Activated T-cell treated with anti-CD3 and anti-CD28 coated beads, Interleukin-2, amount 50 U/mL, for 4 hours (primary cell): ENCODE measurements at regions not wholly inside any gene's neighbourhood (a gene's known extent, or its start where the extent isn't known, plus 50 kb on each side); places are given as distances from the start of the nearest gene placed in this dataset.
"Not testable (repeated sequence)": the region's sequence is repeated elsewhere in the genome, so short reads cannot be mapped to it uniquely, and the experiment has no call there.

Experiments used
- ATAC-seq, 2 donors: fragments of 200-7000 bp; cut with Tn5 transposase; one replicate each; pipeline ENCODE4 v1.10.0; 2021
- DNase-seq: peaks from one replicate; pipeline ENCODE4 v3.0.0-alpha.2; 2020
- H3K27me3 Mint-ChIP-seq: one replicate; pipeline ENCODE4 v1.8.0; 2021; ENCODE audit warnings: low read depth, mixed read lengths
- H3K36me3 Mint-ChIP-seq: one replicate; pipeline ENCODE4 v1.8.0; 2022; ENCODE audit warnings: mixed read lengths; ENCODE audit not compliant: insufficient read depth
- H3K4me1 Mint-ChIP-seq: one replicate; pipeline ENCODE4 v1.8.0; 2021; ENCODE audit warnings: low read depth, mixed read lengths
- H3K4me3 Mint-ChIP-seq: one replicate; pipeline ENCODE4 v1.8.0; 2021; ENCODE audit warnings: mild to moderate bottlenecking, moderate library complexity, mixed read lengths
- H3K9me3 Mint-ChIP-seq: one replicate; pipeline ENCODE4 v1.8.0; 2021; ENCODE audit warnings: mixed read lengths

GRCh38 chr6:68238097-68238601, 396.9 kb upstream of the ADGRB3 start:
- H3K4me1 Mint-ChIP-seq = no peaks in the 10 kb centered on the region
- DNase-seq (no peak), ATAC-seq (no peak)
- H3K4me3 Mint-ChIP-seq = no peak overlapping the region
- no peaks in the 10 kb centered on the region for H3K27me3 Mint-ChIP-seq
- peaks cover 4% of the 10 kb centered on the region for H3K9me3 Mint-ChIP-seq
- no peaks in the 10 kb centered on the region for H3K36me3 Mint-ChIP-seq

GRCh38 chr6:68237205-68237604, 397.9 kb upstream of the ADGRB3 start:
- H3K4me3 Mint-ChIP-seq = no peak overlapping the region
- H3K27me3 Mint-ChIP-seq = no peaks in the 10 kb centered on the region
- ATAC-seq (no peak), DNase-seq (no peak)
- no peaks in the 10 kb centered on the region for H3K36me3 Mint-ChIP-seq
- H3K9me3 Mint-ChIP-seq = peaks cover 4% of the 10 kb centered on the region
- no peaks in the 10 kb centered on the region for H3K4me1 Mint-ChIP-seq

- Mint-ChIP-seq H3K4me3 (no peak overlapping the region), H3K36me3 (no peaks in the 10 kb centered on the region), H3K27me3 (no peaks in the 10 kb centered on the region), H3K4me1 (no peaks in the 10 kb centered on the region), H3K9me3 (peaks cover 4% of the 10 kb centered on the region)
- no peak for DNase-seq
- ATAC-seq = no peak
These were observed 399.7 kb upstream of the ADGRB3 start for GRCh38 chr6:68235326-68235784.

- DNase-seq (no peak), ATAC-seq (no peak)
- Mint-ChIP-seq H3K4me1 (no peaks in the 10 kb centered on the region), H3K36me3 (no peaks in the 10 kb centered on the region), H3K4me3 (no peak overlapping the region), H3K27me3 (no peaks in the 10 kb centered on the region), H3K9me3 (peaks cover 4% of the 10 kb centered on the region)
These were observed 401.5 kb upstream of the ADGRB3 start for GRCh38 chr6:68233623-68234022.

- peaks cover 8% of the 10 kb centered on the region for H3K9me3 Mint-ChIP-seq
- ATAC-seq = no peak
- no peaks in the 10 kb centered on the region for H3K36me3 Mint-ChIP-seq
- DNase-seq = no peak
- no peaks in the 10 kb centered on the region for H3K4me1 Mint-ChIP-seq
- H3K4me3 Mint-ChIP-seq = no peak overlapping the region
- H3K27me3 Mint-ChIP-seq = no peaks in the 10 kb centered on the region
These were observed 405.5 kb upstream of the ADGRB3 start for GRCh38 chr6:68229566-68229965.

- no peaks in the 10 kb centered on the region for H3K36me3 Mint-ChIP-seq
- H3K27me3 Mint-ChIP-seq = no peaks in the 10 kb centered on the region
- peaks cover 7% of the 10 kb centered on the region for H3K9me3 Mint-ChIP-seq
These were observed 408.6 kb upstream of the ADGRB3 start for GRCh38 chr6:68226460-68226859.

GRCh38 chr6:68225729-68226128, 409.4 kb upstream of the ADGRB3 start:
- no peaks in the 10 kb centered on the region for H3K27me3 Mint-ChIP-seq
- DNase-seq = no peak
- no peak overlapping the region for H3K4me3 Mint-ChIP-seq

More at GRCh38 chr6:68226460-68226859, 408.6 kb upstream of the ADGRB3 start:
- Mint-ChIP-seq H3K4me1 (no peaks in the 10 kb centered on the region), H3K4me3 (no peak overlapping the region)
- DNase-seq (no peak), ATAC-seq (no peak)

GRCh38 chr6:68211242-68211795, 423.8 kb upstream of the ADGRB3 start:
- no peaks in the 10 kb centered on the region for H3K36me3 Mint-ChIP-seq
- no peak overlapping the region for H3K4me3 Mint-ChIP-seq
- peaks cover 19% of the 10 kb centered on the region for H3K9me3 Mint-ChIP-seq
- no peaks in the 10 kb centered on the region for H3K27me3 Mint-ChIP-seq
- DNase-seq = no peak
- no peaks in the 10 kb centered on the region for H3K4me1 Mint-ChIP-seq
- ATAC-seq = no peak

More at GRCh38 chr6:68225729-68226128, 409.4 kb upstream of the ADGRB3 start:
- Mint-ChIP-seq H3K36me3 (no peaks in the 10 kb centered on the region), H3K9me3 (peaks cover 7% of the 10 kb centered on the region), H3K4me1 (no peaks in the 10 kb centered on the region)
- ATAC-seq = no peak

- H3K4me3 Mint-ChIP-seq, H3K27me3 Mint-ChIP-seq, ATAC-seq, DNase-seq, H3K4me1 Mint-ChIP-seq, H3K36me3 Mint-ChIP-seq: not testable (repeated sequence)
- peaks cover 15% of the 10 kb centered on the region for H3K9me3 Mint-ChIP-seq
These were observed 427.5 kb upstream of the ADGRB3 start for GRCh38 chr6:68207612-68208011.

- DNase-seq = no peak
- Mint-ChIP-seq H3K27me3 (no peaks in the 10 kb centered on the region), H3K4me3 (no peak overlapping the region), H3K9me3 (peaks cover 6% of the 10 kb centered on the region), H3K36me3 (no peaks in the 10 kb centered on the region), H3K4me1 (no peaks in the 10 kb centered on the region)
- ATAC-seq = no peak
These were observed 434.2 kb upstream of the ADGRB3 start for GRCh38 chr6:68200929-68201328.

- H3K4me1 Mint-ChIP-seq = no peaks in the 10 kb centered on the region
- no peak overlapping the region for H3K4me3 Mint-ChIP-seq
- ATAC-seq = no peak
- H3K36me3 Mint-ChIP-seq = no peaks in the 10 kb centered on the region
- no peaks in the 10 kb centered on the region for H3K27me3 Mint-ChIP-seq
- no peak for DNase-seq
- H3K9me3 Mint-ChIP-seq = peaks cover 11% of the 10 kb centered on the region
These were observed 437.7 kb upstream of the ADGRB3 start for GRCh38 chr6:68197356-68197755.

GRCh38 chr6:68196645-68197044, 438.4 kb upstream of the ADGRB3 start:
- no peak for ATAC-seq
- no peak for DNase-seq
- Mint-ChIP-seq H3K36me3 (no peaks in the 10 kb centered on the region), H3K4me1 (no peaks in the 10 kb centered on the region), H3K4me3 (no peak overlapping the region), H3K9me3 (peaks cover 11% of the 10 kb centered on the region), H3K27me3 (no peaks in the 10 kb centered on the region)

GRCh38 chr6:68195753-68196152, 439.3 kb upstream of the ADGRB3 start:
- not testable (repeated sequence) for DNase-seq, H3K27me3 Mint-ChIP-seq, ATAC-seq, H3K4me1 Mint-ChIP-seq, H3K4me3 Mint-ChIP-seq, H3K36me3 Mint-ChIP-seq
- H3K9me3 Mint-ChIP-seq = peaks cover 11% of the 10 kb centered on the region

- no peaks in the 10 kb centered on the region for H3K36me3 Mint-ChIP-seq
- H3K4me1 Mint-ChIP-seq = no peaks in the 10 kb centered on the region
- H3K4me3 Mint-ChIP-seq = no peak overlapping the region
- H3K27me3 Mint-ChIP-seq = no peaks in the 10 kb centered on the region
- no peak for DNase-seq
- no peak for ATAC-seq
- peaks cover 11% of the 10 kb centered on the region for H3K9me3 Mint-ChIP-seq
These were observed 440.1 kb upstream of the ADGRB3 start for GRCh38 chr6:68194846-68195478.

- Mint-ChIP-seq H3K36me3 (no peaks in the 10 kb centered on the region), H3K4me3 (no peak overlapping the region), H3K4me1 (no peaks in the 10 kb centered on the region), H3K27me3 (no peaks in the 10 kb centered on the region), H3K9me3 (peaks cover 5% of the 10 kb centered on the region)
- ATAC-seq = no peak
- no peak for DNase-seq
These were observed 442.1 kb upstream of the ADGRB3 start for GRCh38 chr6:68192988-68193387.
